D721Med (cell line): ENCODE measurements at regions not wholly inside any gene's neighbourhood (a gene's known extent, or its start where the extent isn't known, plus 50 kb on each side); places are given as distances from the start of the nearest gene placed in this dataset.
"Not testable (repeated sequence)": the region's sequence is repeated elsewhere in the genome, so short reads cannot be mapped to it uniquely, and the experiment has no call there.

Experiments used
- DNase-seq: peaks from one replicate; pipeline ENCODE4 v3.0.0; 2011; ENCODE audit warnings: low spot score; ENCODE audit not compliant: insufficient read length
- FAIRE-seq: peaks from 2 replicates; lab custom pipeline; 2011; peaks lifted over from hg19 to GRCh38; lab: Jason Lieb, UNC
- CTCF ChIP-seq: IDR thresholded peaks from 2 replicates; pipeline ENCODE4 v1.5.1; 2012; ENCODE audit warnings: mild to moderate bottlenecking, control low read depth; ENCODE audit not compliant: insufficient read depth; ENCODE audit errors: missing control alignments

- TF ChIP-seq CTCF: no peak
- no peak for DNase-seq
- FAIRE-seq: no peak
Measured at GRCh38 chr13:81381560-81381959, 1040.6 kb upstream of the SPRY2 start.

GRCh38 chr13:81379183-81379582 lies 1038.3 kb upstream of the SPRY2 start:
- DNase-seq: no peak
- no peak for FAIRE-seq
- no peak for TF ChIP-seq CTCF

GRCh38 chr13:81377921-81378320 lies 1037.0 kb upstream of the SPRY2 start:
- no peak for FAIRE-seq
- no peak for DNase-seq
- no peak for TF ChIP-seq CTCF

- FAIRE-seq: no peak
- no peak for DNase-seq
Measured at GRCh38 chr13:81375709-81376108, 1034.8 kb upstream of the SPRY2 start.

GRCh38 chr13:81362711-81363110 lies 1021.8 kb upstream of the SPRY2 start:
- FAIRE-seq, DNase-seq: not testable (repeated sequence)

More at GRCh38 chr13:81375709-81376108, 1034.8 kb upstream of the SPRY2 start:
- no peak for TF ChIP-seq CTCF

GRCh38 chr13:81350056-81350455 lies 1009.1 kb upstream of the SPRY2 start:
- no peak for DNase-seq
- no peak for FAIRE-seq
- TF ChIP-seq CTCF: no peak

GRCh38 chr13:81340118-81341069 lies 999.5 kb upstream of the SPRY2 start:
- not testable (repeated sequence) for FAIRE-seq, DNase-seq

GRCh38 chr13:81339666-81340065 lies 998.7 kb upstream of the SPRY2 start:
- not testable (repeated sequence) for FAIRE-seq, DNase-seq
